ENCODE measurements at regions not wholly inside any gene's neighbourhood (a gene's known extent, or its start where the extent isn't known, plus 50 kb on each side); places are given as distances from the start of the nearest gene placed in this dataset.
"Not testable (repeated sequence)": the region's sequence is repeated elsewhere in the genome, so short reads cannot be mapped to it uniquely, and the experiment has no call there.

- Histone ChIP-seq H3K36me3 (ENCODE audit: insufficient read depth) (no peaks in the 10 kb centered on the region), H3K9ac (no peak overlapping the region), H3K79me2 (ENCODE audit: insufficient read depth, low read depth) (no peaks in the 10 kb centered on the region), H3K27ac (no peak overlapping the region), H4K20me1 (ENCODE audit: insufficient read depth) (no peaks in the 10 kb centered on the region), H3K4me3 (IDR thresholded peaks at IDR 0.05; ENCODE audit: insufficient read depth, low read depth, low read length) (no peak overlapping the region), H3K4me1 (ENCODE audit: low read depth, poor library complexity, severe bottlenecking) (no peaks in the 10 kb centered on the region), H3K4me2 (no peak overlapping the region), H3K27me3 (ENCODE audit: insufficient read depth, low read depth) (no peaks in the 10 kb centered on the region), H2AFZ (ENCODE audit: low read depth) (no peak overlapping the region)
- TF ChIP-seq CTCF (conservative IDR thresholded peaks at IDR 0.05; ENCODE audit: low read depth, low read length) = no peak
Observed at GRCh38 chr6:164078532-164079274, 664.2 kb downstream of the QKI start.

GRCh38 chr6:164076818-164077532, 662.5 kb downstream of the QKI start:
- H3K4me2 ChIP-seq; H2AFZ ChIP-seq (ENCODE audit: low read depth); H3K4me1 ChIP-seq (ENCODE audit: low read depth, poor library complexity, severe bottlenecking); H3K4me3 ChIP-seq (IDR thresholded peaks at IDR 0.05; ENCODE audit: insufficient read depth, low read depth, low read length); H3K79me2 ChIP-seq (ENCODE audit: insufficient read depth, low read depth); H3K36me3 ChIP-seq (ENCODE audit: insufficient read depth); H3K27me3 ChIP-seq (ENCODE audit: insufficient read depth, low read depth); H3K27ac ChIP-seq; H4K20me1 ChIP-seq (ENCODE audit: insufficient read depth); H3K9ac ChIP-seq: not testable (repeated sequence)

GRCh38 chr6:164075981-164076615, 661.6 kb downstream of the QKI start:
- no peaks in the 10 kb centered on the region for H3K79me2 ChIP-seq (ENCODE audit: insufficient read depth, low read depth)
- no peak for TF ChIP-seq CTCF (conservative IDR thresholded peaks at IDR 0.05; ENCODE audit: low read depth, low read length)

GRCh38 chr6:164072240-164072666, 657.7 kb downstream of the QKI start:
- no peaks in the 10 kb centered on the region for H3K4me1 ChIP-seq (ENCODE audit: low read depth, poor library complexity, severe bottlenecking)
- TF ChIP-seq CTCF (conservative IDR thresholded peaks at IDR 0.05; ENCODE audit: low read depth, low read length) = no peak
- no peaks in the 10 kb centered on the region for H3K27me3 ChIP-seq (ENCODE audit: insufficient read depth, low read depth)
- H3K79me2 ChIP-seq (ENCODE audit: insufficient read depth, low read depth) = no peaks in the 10 kb centered on the region
- H3K4me3 ChIP-seq (IDR thresholded peaks at IDR 0.05; ENCODE audit: insufficient read depth, low read depth, low read length) = no peak overlapping the region
- no peaks in the 10 kb centered on the region for H3K36me3 ChIP-seq (ENCODE audit: insufficient read depth)
- no peak overlapping the region for H2AFZ ChIP-seq (ENCODE audit: low read depth)
- H4K20me1 ChIP-seq (ENCODE audit: insufficient read depth) = no peaks in the 10 kb centered on the region
- no peak overlapping the region for H3K4me2 ChIP-seq
- no peak overlapping the region for H3K27ac ChIP-seq
- no peak overlapping the region for H3K9ac ChIP-seq

More at GRCh38 chr6:164075981-164076615, 661.6 kb downstream of the QKI start:
- no peaks in the 10 kb centered on the region for H3K36me3 ChIP-seq (ENCODE audit: insufficient read depth)
- H3K4me2 ChIP-seq = no peak overlapping the region
- no peak overlapping the region for H3K9ac ChIP-seq
- H3K4me3 ChIP-seq (IDR thresholded peaks at IDR 0.05; ENCODE audit: insufficient read depth, low read depth, low read length) = no peak overlapping the region
- H3K27ac ChIP-seq = no peak overlapping the region
- H3K4me1 ChIP-seq (ENCODE audit: low read depth, poor library complexity, severe bottlenecking) = no peaks in the 10 kb centered on the region
- no peak overlapping the region for H2AFZ ChIP-seq (ENCODE audit: low read depth)
- H3K27me3 ChIP-seq (ENCODE audit: insufficient read depth, low read depth) = no peaks in the 10 kb centered on the region
- H4K20me1 ChIP-seq (ENCODE audit: insufficient read depth) = no peaks in the 10 kb centered on the region
